Activated naive CD4-positive, alpha-beta T cell treated with anti-CD3 and anti-CD28 coated beads, Interleukin-2, amount 10 ng/mL, durations not matched to agents 7 days and 5 days (primary cell): ENCODE measurements at regions not wholly inside any gene's neighbourhood (a gene's known extent, or its start where the extent isn't known, plus 50 kb on each side); places are given as distances from the start of the nearest gene placed in this dataset.

ENCODE experiments used
- CTCF ChIA-PET: fragments of 350-600 bp; sonication (Branson Sonifier 250); formaldehyde crosslinking; loops from one replicate; lab custom pipeline; 2021; ENCODE audit warnings: antibody characterized with exemption; lab: Charles Lee
- DNase-seq: peaks from one replicate; pipeline ENCODE4 v3.0.0-alpha.2; 2020
- H3K27ac Mint-ChIP-seq: one replicate; pipeline ENCODE4 v1.8.0; 2021; ENCODE audit warnings: mild to moderate bottlenecking, moderate library complexity, mixed read lengths
- H3K27me3 Mint-ChIP-seq: one replicate; pipeline ENCODE4 v1.8.0; 2021; ENCODE audit warnings: mild to moderate bottlenecking, mixed read lengths
- H3K36me3 Mint-ChIP-seq: one replicate; pipeline ENCODE4 v1.8.0; 2021; ENCODE audit warnings: mixed read lengths
- H3K4me1 Mint-ChIP-seq: one replicate; pipeline ENCODE4 v1.8.0; 2021; ENCODE audit warnings: mixed read lengths
- H3K4me3 Mint-ChIP-seq: one replicate; pipeline ENCODE4 v1.8.0; 2021; ENCODE audit warnings: mild to moderate bottlenecking, moderate library complexity, mixed read lengths
- H3K9me3 Mint-ChIP-seq: one replicate; pipeline ENCODE4 v1.8.0; 2021; ENCODE audit warnings: mixed read lengths

DNA sequence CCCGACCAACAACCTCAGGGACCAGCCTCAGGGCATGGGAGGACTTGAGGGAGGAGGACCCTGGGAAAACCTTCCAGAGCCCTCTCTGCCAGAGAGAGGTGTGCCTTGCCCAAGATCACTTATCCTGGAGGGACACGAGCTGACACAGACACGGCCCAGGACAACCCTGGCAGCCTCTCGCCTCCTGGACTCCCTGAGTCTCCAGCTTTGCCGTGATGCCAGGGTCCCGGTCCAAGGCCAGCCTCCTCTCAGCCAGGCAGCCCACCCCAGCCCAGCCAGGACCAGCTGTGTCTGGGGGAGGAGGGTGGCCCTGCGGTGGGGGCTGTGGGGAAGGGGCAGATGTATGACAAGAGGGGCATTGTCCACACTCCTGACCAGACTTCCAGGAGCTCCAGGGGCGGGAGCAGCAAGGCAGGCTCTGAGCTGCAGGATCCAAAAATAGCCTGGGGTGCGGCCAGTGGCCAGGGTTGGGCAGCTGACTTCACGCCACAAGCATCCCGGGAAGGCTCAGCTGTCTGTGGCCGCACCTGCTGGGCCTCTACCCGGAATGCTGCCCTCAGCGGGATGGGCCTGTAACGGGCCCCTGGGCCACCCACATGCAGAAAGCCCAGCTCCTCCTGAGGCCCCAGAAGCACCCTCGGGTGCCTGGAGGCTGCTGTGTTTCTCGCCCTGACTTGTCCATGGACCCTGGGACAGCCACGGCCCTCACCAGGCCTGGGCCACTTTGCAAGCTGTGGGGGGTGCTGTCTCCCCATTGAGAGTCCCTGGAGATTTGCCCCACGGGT lies 65.5 kb upstream of the GPC1 start:
- no peaks in the 10 kb centered on the region for H3K36me3 Mint-ChIP-seq
- H3K4me1 Mint-ChIP-seq = no peaks in the 10 kb centered on the region
- no peak overlapping the region for H3K4me3 Mint-ChIP-seq
- peaks cover 6% of the 10 kb centered on the region for H3K27me3 Mint-ChIP-seq
- H3K27ac Mint-ChIP-seq = no peak overlapping the region
- no peak for DNase-seq
- CTCF ChIA-PET = no interaction called here
- H3K9me3 Mint-ChIP-seq = no peaks in the 10 kb centered on the region

DNA sequence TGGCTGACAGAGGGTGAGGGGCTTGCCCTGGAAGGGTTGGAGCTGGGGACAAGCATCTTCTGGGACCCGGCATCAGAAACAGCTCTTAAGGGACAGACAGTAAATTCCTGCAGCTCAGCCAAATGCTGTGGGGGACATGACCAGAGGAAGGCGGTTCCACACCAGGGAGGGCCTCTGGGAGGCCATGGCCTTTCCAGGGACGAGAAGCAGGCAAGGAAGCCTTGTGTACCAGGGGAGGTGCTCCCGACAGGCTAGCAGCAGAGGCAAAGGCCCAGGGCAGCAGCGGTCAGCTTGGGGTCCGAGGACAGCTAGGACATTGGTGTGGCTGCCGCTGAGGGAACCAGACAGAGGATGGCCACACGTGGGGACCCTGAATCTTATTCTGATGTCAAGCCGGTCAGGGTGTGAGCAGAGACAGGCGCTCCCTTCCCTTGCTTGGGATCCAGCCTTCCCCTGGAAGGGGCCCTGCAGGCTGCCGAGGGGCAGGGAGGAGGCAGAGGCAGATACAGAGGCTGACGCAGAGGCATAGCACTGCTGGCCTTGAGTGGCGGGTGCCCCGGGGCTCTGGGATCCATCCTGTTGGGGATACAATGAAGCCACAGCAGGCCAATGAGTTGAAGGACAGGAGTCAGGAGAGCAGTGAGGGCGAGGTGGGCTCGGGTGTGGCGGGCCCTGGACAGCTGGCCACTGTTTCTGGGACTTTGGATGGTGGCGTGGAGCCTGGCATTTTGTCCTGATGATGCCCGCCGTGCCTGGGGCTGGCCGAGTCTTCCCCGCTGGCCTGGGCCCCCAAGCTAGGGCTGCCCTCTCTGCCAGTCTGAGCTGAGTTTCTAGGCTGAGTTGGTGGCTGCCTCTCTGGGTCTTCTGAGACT lies 64.1 kb upstream of the GPC1 start:
- Mint-ChIP-seq H3K36me3 (no peaks in the 10 kb centered on the region), H3K4me1 (no peaks in the 10 kb centered on the region), H3K27ac (no peak overlapping the region), H3K9me3 (no peaks in the 10 kb centered on the region), H3K4me3 (no peak overlapping the region), H3K27me3 (peaks cover 6% of the 10 kb centered on the region)
- no peak for DNase-seq
- CTCF ChIA-PET = no interaction called here

DNA sequence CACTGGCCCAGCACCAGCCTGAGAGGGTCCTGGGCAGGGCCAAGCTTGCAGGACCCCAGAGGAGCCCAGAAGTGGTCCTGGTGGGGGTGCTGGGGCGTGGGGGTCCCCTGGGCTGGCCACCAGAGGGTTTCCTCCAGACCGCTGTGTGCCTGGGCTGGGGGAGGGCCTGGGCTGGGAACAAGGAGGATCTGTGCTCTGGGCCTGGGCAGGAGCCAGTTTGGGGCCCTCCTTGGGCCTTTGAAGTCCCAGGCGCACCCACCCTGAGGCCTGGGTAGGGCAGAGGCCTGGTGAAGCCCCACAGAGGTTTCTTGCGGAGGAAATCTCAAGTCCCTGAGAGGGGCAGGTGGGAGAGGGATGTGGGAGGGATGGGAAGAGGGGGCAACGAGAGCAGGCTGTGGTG lies 63.4 kb upstream of the GPC1 start:
- no peaks in the 10 kb centered on the region for H3K4me1 Mint-ChIP-seq
- no peak for DNase-seq
- H3K4me3 Mint-ChIP-seq = no peak overlapping the region
- H3K36me3 Mint-ChIP-seq = no peaks in the 10 kb centered on the region
- no peak overlapping the region for H3K27ac Mint-ChIP-seq
- H3K27me3 Mint-ChIP-seq = peaks cover 6% of the 10 kb centered on the region
- CTCF ChIA-PET = no interaction called here
- no peaks in the 10 kb centered on the region for H3K9me3 Mint-ChIP-seq

- no peak overlapping the region for H3K27ac Mint-ChIP-seq
- H3K4me1 Mint-ChIP-seq = no peaks in the 10 kb centered on the region
- H3K9me3 Mint-ChIP-seq = no peaks in the 10 kb centered on the region
- H3K36me3 Mint-ChIP-seq = no peaks in the 10 kb centered on the region
- CTCF ChIA-PET = no interaction called here
- peaks cover 14% of the 10 kb centered on the region for H3K27me3 Mint-ChIP-seq
- no peak overlapping the region for H3K4me3 Mint-ChIP-seq
- DNase-seq = no peak
Observed at GRCh38 chr2:240373289-240373885, 62.1 kb upstream of the GPC1 start.

- CTCF ChIA-PET = no interaction called here
- Mint-ChIP-seq H3K4me1 (no peaks in the 10 kb centered on the region), H3K4me3 (no peak overlapping the region), H3K36me3 (no peaks in the 10 kb centered on the region), H3K27me3 (peaks cover 17% of the 10 kb centered on the region), H3K27ac (no peak overlapping the region), H3K9me3 (no peaks in the 10 kb centered on the region)
- DNase-seq = no peak
Observed at GRCh38 chr2:240374085-240374907, 61.2 kb upstream of the GPC1 start.

GRCh38 chr2:240375024-240375645 lies 60.3 kb upstream of the GPC1 start:
- no peak overlapping the region for H3K4me3 Mint-ChIP-seq

GRCh38 chr2:240376739-240377138 lies 58.7 kb upstream of the GPC1 start:
- no peaks in the 10 kb centered on the region for H3K36me3 Mint-ChIP-seq
- no peak overlapping the region for H3K27ac Mint-ChIP-seq
- H3K4me3 Mint-ChIP-seq = no peak overlapping the region
- H3K4me1 Mint-ChIP-seq = no peaks in the 10 kb centered on the region
- DNase-seq = no peak
- CTCF ChIA-PET = no interaction called here
- peaks cover 18% of the 10 kb centered on the region for H3K27me3 Mint-ChIP-seq
- no peaks in the 10 kb centered on the region for H3K9me3 Mint-ChIP-seq

More at GRCh38 chr2:240375024-240375645, 60.3 kb upstream of the GPC1 start:
- Mint-ChIP-seq H3K4me1 (no peaks in the 10 kb centered on the region), H3K27me3 (peaks cover 18% of the 10 kb centered on the region), H3K27ac (no peak overlapping the region), H3K36me3 (no peaks in the 10 kb centered on the region), H3K9me3 (no peaks in the 10 kb centered on the region)
- CTCF ChIA-PET = no interaction called here
- no peak for DNase-seq

GRCh38 chr2:240377366-240377765 lies 58.1 kb upstream of the GPC1 start:
- Mint-ChIP-seq H3K4me3 (no peak overlapping the region), H3K27ac (no peak overlapping the region), H3K9me3 (no peaks in the 10 kb centered on the region), H3K36me3 (no peaks in the 10 kb centered on the region), H3K4me1 (no peaks in the 10 kb centered on the region), H3K27me3 (peaks cover 16% of the 10 kb centered on the region)
- CTCF ChIA-PET = no interaction called here
- DNase-seq = no peak

- H3K27ac Mint-ChIP-seq = no peak overlapping the region
- CTCF ChIA-PET = no interaction called here
- H3K4me1 Mint-ChIP-seq = no peaks in the 10 kb centered on the region
- peaks cover 23% of the 10 kb centered on the region for H3K27me3 Mint-ChIP-seq
- DNase-seq = no peak
- H3K4me3 Mint-ChIP-seq = no peak overlapping the region
- no peaks in the 10 kb centered on the region for H3K36me3 Mint-ChIP-seq
- H3K9me3 Mint-ChIP-seq = no peaks in the 10 kb centered on the region
Observed at GRCh38 chr2:240379089-240379636, 56.3 kb upstream of the GPC1 start.

DNA sequence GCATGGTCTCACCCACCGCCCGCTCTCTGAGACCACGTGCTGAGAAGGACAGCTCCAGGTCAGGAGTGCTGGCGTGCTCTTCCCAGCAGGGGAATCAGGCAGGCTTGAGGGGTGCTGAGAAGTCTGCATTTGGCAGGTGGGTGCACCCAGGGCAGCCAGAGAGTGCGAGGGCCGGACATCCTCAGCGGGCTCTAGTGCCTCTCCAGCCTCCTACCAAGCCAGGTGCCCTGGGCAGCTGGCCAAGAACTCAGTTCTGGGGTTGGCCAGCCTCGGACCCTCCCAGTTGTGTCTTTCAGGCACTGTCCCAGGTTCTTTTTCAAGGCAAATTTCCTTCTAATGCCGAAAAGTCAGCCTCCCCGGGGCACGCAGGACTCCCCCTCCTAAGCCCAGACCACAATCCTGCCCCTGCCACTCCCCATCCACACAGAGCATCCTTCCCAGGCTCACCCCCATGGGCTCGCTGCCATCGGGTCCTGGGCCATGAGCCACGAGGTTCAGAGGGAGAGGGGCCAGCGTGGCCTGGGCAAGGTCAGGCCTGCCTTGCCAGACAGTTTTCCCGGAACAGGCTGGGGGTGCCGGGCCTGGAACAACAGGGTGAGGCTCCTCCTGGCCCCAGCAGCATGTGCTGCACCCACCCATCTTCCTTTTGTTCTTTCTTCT lies 52.2 kb upstream of the GPC1 start:
- Mint-ChIP-seq H3K36me3 (no peaks in the 10 kb centered on the region), H3K27ac (no peak overlapping the region), H3K4me3 (no peak overlapping the region), H3K9me3 (no peaks in the 10 kb centered on the region), H3K4me1 (no peaks in the 10 kb centered on the region), H3K27me3 (peaks cover 22% of the 10 kb centered on the region)
- CTCF ChIA-PET = no interaction called here
- DNase-seq = no peak

DNA sequence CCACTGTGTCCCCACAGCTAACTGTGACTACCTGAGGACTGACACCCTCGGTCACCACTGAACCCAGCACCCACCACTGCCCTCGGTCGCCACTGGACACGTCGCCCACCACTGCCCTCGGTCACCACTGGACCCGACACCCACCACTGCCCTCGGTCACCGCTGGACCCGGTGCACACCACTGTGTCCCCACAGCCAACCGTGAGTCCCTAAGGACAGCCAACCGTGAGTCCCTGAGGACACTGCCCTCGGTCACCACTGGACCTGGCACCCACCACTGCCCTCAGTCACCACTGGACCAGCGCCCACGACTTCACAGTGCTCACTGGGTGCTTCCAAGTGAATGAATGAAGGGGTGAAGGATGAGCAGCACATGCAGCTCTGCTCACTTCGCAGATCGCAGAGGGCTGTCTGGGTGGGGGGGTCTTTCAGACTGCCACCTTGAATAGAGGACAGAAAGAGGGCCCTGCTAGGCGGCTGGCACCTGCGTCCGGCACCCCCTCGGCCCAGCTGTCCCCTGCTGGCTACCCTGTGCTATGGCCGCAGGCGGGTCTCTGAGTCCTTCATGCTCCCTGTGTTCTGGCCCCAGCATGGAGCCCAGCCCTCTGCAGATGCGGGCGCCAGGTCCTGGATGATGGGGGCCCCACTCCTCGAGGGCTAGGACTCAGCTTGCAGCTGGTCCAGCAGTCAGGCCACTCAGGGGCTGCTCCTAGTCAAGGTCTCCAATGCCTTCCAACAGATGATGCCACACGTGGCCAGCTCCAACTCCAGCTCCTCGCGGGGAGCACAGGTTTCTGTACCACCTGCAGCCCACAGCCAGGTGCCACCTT lies 51.4 kb upstream of the GPC1 start:
- no peaks in the 10 kb centered on the region for H3K4me1 Mint-ChIP-seq
- no peak overlapping the region for H3K27ac Mint-ChIP-seq
- no peaks in the 10 kb centered on the region for H3K36me3 Mint-ChIP-seq
- no peaks in the 10 kb centered on the region for H3K9me3 Mint-ChIP-seq
- no peak for DNase-seq
- no peak overlapping the region for H3K4me3 Mint-ChIP-seq
- CTCF ChIA-PET = no interaction called here
- H3K27me3 Mint-ChIP-seq = peaks cover 21% of the 10 kb centered on the region

- no peaks in the 10 kb centered on the region for H3K36me3 Mint-ChIP-seq
- no peak overlapping the region for H3K27ac Mint-ChIP-seq
- H3K4me1 Mint-ChIP-seq = no peaks in the 10 kb centered on the region
- no peaks in the 10 kb centered on the region for H3K9me3 Mint-ChIP-seq
- H3K4me3 Mint-ChIP-seq = no peak overlapping the region
- CTCF ChIA-PET = no interaction called here
- peaks cover 18% of the 10 kb centered on the region for H3K27me3 Mint-ChIP-seq
- no peak for DNase-seq
Observed at GRCh38 chr2:240384711-240385450, 50.6 kb upstream of the GPC1 start.
